AG09319 (cell line): ENCODE measurements at regions not wholly inside any gene's neighbourhood (a gene's known extent, or its start where the extent isn't known, plus 50 kb on each side); places are given as distances from the start of the nearest gene placed in this dataset.

ENCODE experiments used
- DNase-seq: peaks from one replicate; pipeline ENCODE4 v3.0.0-alpha.2; 2010; ENCODE audit warnings: low read depth; ENCODE audit errors: extremely low read depth
- TF ChIP-seq, protein P1 (sequence below): IDR thresholded peaks from 2 replicates; pipeline ENCODE4 v1.5.1; 2011; ENCODE audit warnings: low read depth, mild to moderate bottlenecking, inconsistent platforms, low read length, moderate library complexity

DNA sequence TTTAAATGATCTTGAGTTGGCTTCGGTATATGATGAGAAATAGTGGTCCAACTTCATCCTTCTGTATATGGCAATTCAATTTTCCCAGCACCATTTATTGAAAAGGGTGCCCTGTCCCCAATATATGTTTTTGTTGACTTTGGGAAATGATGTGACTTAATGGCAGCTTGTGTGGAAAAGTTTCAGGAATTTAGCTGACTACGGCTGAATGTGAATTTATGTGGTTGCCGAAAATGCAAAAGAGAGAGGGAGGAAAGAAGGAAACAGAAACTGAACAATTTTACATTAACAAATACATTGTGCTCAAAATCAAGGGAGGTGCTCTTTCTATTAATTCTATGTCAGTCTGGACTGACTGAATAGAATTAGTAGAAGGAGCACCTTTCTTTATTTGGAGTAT is 101.8 kb upstream of the CYSLTR1 start:
- TF ChIP-seq, protein P1, sequence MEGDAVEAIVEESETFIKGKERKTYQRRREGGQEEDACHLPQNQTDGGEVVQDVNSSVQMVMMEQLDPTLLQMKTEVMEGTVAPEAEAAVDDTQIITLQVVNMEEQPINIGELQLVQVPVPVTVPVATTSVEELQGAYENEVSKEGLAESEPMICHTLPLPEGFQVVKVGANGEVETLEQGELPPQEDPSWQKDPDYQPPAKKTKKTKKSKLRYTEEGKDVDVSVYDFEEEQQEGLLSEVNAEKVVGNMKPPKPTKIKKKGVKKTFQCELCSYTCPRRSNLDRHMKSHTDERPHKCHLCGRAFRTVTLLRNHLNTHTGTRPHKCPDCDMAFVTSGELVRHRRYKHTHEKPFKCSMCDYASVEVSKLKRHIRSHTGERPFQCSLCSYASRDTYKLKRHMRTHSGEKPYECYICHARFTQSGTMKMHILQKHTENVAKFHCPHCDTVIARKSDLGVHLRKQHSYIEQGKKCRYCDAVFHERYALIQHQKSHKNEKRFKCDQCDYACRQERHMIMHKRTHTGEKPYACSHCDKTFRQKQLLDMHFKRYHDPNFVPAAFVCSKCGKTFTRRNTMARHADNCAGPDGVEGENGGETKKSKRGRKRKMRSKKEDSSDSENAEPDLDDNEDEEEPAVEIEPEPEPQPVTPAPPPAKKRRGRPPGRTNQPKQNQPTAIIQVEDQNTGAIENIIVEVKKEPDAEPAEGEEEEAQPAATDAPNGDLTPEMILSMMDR, result no peak

DNA sequence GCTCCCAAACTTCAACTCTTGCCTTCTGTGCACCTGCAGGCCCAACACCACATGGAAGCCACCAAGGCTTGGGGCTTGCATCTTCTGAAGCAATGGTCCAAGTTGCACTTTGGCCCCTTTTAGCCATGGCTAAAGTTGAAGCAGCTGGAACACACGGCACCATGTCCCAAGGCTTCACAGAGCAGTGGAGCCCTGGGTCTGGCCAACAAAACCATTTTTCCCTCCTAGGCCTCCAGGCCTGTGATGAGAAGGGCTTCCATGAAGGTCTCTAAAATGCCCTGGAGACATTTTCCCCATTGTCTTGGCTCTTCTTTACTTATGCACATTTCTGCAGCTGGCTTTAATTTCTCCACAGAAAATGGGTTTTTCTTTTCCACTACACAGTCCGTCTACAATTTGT is 61.3 kb upstream of the CYSLTR1 start:
- DNase-seq, result no peak
- TF ChIP-seq, protein P1, result no peak

More for the DNA sequence above, 101.8 kb upstream of the CYSLTR1 start:
- no peak for DNase-seq

DNA sequence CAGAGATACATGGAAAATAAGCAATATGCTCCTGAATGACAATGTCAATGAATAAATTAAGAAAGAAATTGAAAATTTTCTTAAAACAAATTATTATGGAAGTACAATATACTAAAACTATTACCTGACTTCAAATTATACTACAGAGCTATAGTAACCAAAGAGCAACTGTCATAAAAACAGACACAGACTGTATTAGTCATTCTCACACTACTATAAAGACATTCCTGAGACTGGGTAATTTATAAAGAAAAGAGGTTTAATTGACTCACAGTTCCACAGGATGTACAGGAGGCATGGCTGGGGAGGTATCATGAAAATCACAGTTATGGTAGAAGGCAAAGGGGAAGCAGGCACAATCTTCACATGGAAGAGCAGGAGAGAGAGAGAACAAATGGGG is 60.0 kb upstream of the CYSLTR1 start:
- DNase-seq, result no peak

DNA sequence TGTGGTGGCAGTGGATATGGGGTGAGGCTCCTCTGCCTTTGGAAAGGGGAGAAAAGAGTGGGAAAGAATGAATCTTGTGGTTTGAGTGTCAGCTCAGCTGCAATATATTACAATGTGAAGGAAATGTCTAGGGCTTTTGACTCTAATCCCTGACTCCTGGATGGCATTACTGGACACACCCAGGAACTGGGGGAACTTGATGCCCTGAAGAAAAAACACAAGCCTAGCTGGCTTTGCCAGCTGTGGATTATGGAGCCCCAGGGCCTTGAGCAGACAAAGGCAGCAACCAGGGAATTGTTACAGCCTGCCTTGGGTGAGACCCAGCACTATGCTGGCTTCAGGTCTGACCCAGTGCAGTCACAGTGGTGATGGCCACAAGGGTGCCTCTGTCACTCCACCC is 57.1 kb upstream of the CYSLTR1 start:
- no peak for DNase-seq
- TF ChIP-seq, protein P1, result no peak

More for the DNA sequence above, 60.0 kb upstream of the CYSLTR1 start:
- TF ChIP-seq, protein P1, result no peak

DNA sequence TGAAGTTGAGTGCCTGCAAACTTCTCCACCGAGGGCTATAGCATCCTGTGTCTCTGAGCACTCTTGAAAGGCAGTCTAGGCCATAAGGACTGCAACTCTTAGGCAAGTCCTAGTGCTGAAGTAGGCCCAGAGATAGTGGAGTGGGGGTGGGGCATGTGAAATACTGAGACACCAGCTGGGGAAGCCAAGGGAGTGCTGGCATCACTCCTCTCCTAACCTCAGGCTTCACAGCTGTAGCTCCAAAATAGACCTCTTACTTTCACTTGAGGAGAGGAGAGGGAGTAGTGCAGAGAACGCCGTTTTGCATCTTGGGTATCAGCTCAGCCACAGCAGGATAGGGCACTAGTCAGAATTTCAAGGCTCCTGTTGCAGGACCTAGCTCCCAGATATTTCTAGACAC is 56.2 kb upstream of the CYSLTR1 start:
- no peak for DNase-seq
- TF ChIP-seq, protein P1, result no peak

DNA sequence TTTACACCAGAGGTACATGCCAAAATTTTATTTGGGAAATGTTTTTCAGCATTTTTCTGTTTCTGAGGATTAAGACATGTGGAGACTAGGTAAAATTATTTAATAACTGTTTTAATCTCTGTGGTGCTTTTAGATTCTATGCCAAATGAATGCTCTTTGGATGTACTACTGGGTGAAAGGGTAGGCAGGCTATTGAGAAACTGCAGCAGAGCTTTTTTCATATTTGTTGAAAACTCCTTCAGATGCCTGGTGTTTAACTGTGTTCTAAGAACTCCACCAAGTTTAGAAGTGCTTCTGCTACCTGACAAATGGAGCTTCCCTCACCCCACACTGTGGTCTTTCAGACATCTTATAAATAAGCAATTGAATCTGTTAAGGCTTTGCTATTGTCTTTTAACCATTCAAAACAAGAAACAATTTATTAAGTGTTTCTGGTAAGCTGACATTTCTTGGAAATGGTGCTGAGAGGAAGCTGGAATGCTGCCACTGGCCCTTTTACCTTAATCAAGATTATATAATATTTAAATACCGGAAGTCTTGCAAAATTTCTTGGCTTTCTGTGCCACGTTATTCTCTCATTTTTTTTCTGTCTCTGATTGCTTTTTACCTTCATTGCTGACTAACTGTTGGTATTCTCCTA is 51.2 kb upstream of the CYSLTR1 start:
- TF ChIP-seq, protein P1, result no peak
- no peak for DNase-seq
